ENCODE measurements at regions not wholly inside any gene's neighbourhood (a gene's known extent, or its start where the extent isn't known, plus 50 kb on each side); places are given as distances from the start of the nearest gene placed in this dataset.

DNA sequence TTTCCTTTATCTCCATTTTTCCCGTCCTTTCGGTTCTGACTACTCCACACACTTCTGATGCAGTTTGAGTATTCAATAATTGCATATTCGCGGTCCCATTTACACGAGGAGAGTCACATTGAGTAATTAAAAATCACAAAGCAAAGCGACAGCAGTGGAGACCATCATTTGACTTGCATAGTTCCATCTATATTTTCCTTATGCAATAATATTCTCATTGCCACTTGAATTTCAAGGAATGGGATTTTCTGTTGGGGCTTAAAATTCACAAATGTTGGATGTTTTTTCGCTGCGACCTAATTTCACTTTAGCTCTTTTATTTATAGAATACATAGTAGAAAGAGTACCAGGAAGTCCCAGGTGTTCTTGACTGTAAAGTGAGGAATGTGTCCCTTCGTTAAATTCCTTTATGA is 186.8 kb downstream of the ZEB2 start:
- Mint-ChIP-seq H3K27ac (peak overlapping the region; percentile 82 to 94 (median 90)), H3K36me3 (peaks cover 0 to 4% (median 0%) of the 10 kb centered on the region in 3 donors), H3K4me1 (peaks cover 38 to 43% of the 10 kb centered on the region in 2 donors), H3K27me3 (ENCODE audit: low read depth in 3 of 3) (peaks cover 7 to 16% (median 11%) of the 10 kb centered on the region in 3 donors), H3K9me3 (no peaks in the 10 kb centered on the region), H3K4me3 (peak overlapping the region; percentile 85 to 97 (median 92))
- no peak for DNase-seq

DNA sequence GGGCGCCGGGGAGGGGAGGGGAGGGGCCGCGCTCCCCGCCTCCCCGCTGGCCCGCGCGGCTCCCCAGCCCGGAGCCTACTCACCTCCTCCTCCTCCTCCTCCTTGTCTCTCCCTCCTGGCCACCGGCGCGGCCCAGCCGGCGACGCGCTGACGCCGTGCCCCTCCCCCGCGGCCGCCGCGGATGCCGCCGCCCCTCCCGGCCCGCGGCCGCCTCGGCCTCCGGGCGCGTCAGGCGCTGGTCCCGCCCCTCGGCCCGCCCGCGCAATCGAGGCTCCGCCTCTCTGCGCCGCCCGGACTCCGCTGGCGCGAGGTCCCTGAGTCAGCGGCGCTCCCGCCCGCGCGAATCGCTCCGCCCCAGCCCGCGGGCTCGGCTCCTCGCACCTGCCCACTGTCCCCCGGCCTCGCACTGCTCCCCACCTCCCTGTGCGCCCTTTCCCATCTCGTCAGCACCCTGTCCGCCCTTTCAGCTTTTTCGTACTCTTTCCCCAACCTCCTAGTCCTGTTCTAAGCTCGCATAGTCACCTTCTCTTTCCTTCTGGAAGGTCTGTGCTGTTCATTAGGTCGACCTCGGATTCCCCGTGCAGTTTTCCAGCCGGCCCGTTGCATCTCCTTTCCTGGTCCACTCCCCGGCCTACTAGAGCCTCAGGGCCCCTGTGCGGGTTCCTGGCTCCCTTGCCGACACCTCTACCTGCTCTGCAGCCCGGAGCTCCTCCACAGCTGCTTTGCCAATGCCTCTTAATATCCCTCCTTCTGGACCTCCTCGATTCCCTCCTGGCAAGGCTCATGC is 187.4 kb downstream of the ZEB2 start:
- peak overlapping the region; percentile 87 to 94 (median 90) for H3K27ac Mint-ChIP-seq
- H3K4me1 Mint-ChIP-seq = peaks cover 39 to 44% of the 10 kb centered on the region in 2 donors
- H3K9me3 Mint-ChIP-seq = no peaks in the 10 kb centered on the region
- DNase-seq = peak; percentile 89 to 94 (median 93)
- peaks cover 7 to 16% (median 11%) of the 10 kb centered on the region in 3 donors for H3K27me3 Mint-ChIP-seq (ENCODE audit: low read depth in 3 of 3)
- peak overlapping the region; percentile 85 to 97 (median 92) for H3K4me3 Mint-ChIP-seq
- peaks cover 0 to 4% (median 0%) of the 10 kb centered on the region in 3 donors for H3K36me3 Mint-ChIP-seq

GRCh38 chr2:144331674-144332355 is 188.1 kb downstream of the ZEB2 start:
- H3K4me3 Mint-ChIP-seq = peak overlapping the region; percentile 85 to 96 (median 91)
- peaks cover 7 to 16% (median 11%) of the 10 kb centered on the region in 3 donors for H3K27me3 Mint-ChIP-seq (ENCODE audit: low read depth in 3 of 3)
- peaks cover 44 to 51% of the 10 kb centered on the region in 2 donors for H3K4me1 Mint-ChIP-seq
- no peak for DNase-seq
- H3K9me3 Mint-ChIP-seq = no peaks in the 10 kb centered on the region
- H3K36me3 Mint-ChIP-seq = peaks cover 0 to 4% (median 0%) of the 10 kb centered on the region in 3 donors
- H3K27ac Mint-ChIP-seq = peak overlapping the region; percentile 90 to 95 (median 94)

GRCh38 chr2:144330951-144331673 is 188.8 kb downstream of the ZEB2 start:
- H3K27ac Mint-ChIP-seq = peak overlapping the region; percentile 90 to 95 (median 94)

DNA sequence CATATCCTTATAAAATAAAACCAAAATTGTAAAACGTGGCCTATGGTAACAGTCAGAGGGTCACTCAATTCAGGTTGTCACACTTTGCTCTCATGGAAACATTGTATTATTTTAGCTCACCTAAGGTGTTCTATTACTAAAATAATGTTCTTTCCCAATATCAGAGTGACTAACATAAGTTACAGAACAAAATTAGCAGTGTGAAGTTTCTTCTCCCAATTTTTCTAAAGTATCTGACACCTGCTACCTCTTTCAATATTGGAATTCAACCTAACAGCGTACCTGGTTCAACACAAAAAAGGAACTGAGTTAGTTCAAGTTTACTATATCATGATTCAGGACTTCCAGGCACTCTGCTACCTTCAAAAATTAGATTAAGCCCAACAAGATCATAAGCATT is 190.4 kb downstream of the ZEB2 start:
- peak overlapping the region in 3 of 6 donors; percentile 18 to 62 (median 58) for H3K27ac Mint-ChIP-seq
- peak overlapping the region in 2 of 5 donors; percentile 58 for H3K4me3 Mint-ChIP-seq
- peaks cover 0 to 4% (median 0%) of the 10 kb centered on the region in 3 donors for H3K36me3 Mint-ChIP-seq
- peaks cover 60 to 72% of the 10 kb centered on the region in 2 donors for H3K4me1 Mint-ChIP-seq
- no peak for DNase-seq
- H3K9me3 Mint-ChIP-seq = no peaks in the 10 kb centered on the region
- peaks cover 7 to 22% (median 16%) of the 10 kb centered on the region in 3 donors for H3K27me3 Mint-ChIP-seq (ENCODE audit: low read depth in 3 of 3)

More at GRCh38 chr2:144330951-144331673, 188.8 kb downstream of the ZEB2 start:
- Mint-ChIP-seq H3K4me3 (peak overlapping the region; percentile 85 to 96 (median 91)), H3K9me3 (no peaks in the 10 kb centered on the region), H3K27me3 (ENCODE audit: low read depth in 3 of 3) (peaks cover 7 to 16% (median 11%) of the 10 kb centered on the region in 3 donors), H3K36me3 (peaks cover 0 to 4% (median 0%) of the 10 kb centered on the region in 3 donors), H3K4me1 (peaks cover 46 to 57% of the 10 kb centered on the region in 2 donors)
- DNase-seq = peak in 1 of 3 donors; percentile 15

- peaks cover 65 to 77% of the 10 kb centered on the region in 2 donors for H3K4me1 Mint-ChIP-seq
- no peaks in the 10 kb centered on the region for H3K9me3 Mint-ChIP-seq
- H3K36me3 Mint-ChIP-seq = peaks cover 0 to 4% (median 0%) of the 10 kb centered on the region in 3 donors
- peak overlapping the region in 4 of 6 donors; percentile 24 to 80 (median 66) for H3K27ac Mint-ChIP-seq
- DNase-seq = peak in 2 of 3 donors; percentile 42 to 45
- peak overlapping the region; percentile 37 to 73 (median 46) for H3K4me3 Mint-ChIP-seq
- peaks cover 7 to 23% (median 19%) of the 10 kb centered on the region in 3 donors for H3K27me3 Mint-ChIP-seq (ENCODE audit: low read depth in 3 of 3)
These were observed 191.0 kb downstream of the ZEB2 start for GRCh38 chr2:144328938-144329337.

- Mint-ChIP-seq H3K4me1 (peaks cover 61 to 76% of the 10 kb centered on the region in 2 donors), H3K4me3 (peak overlapping the region in 1 of 5 donors; percentile 2), H3K36me3 (peaks cover 0 to 8% (median 0%) of the 10 kb centered on the region in 3 donors), H3K27ac (peak overlapping the region in 5 of 6 donors; percentile 4 to 67 (median 16)), H3K9me3 (no peaks in the 10 kb centered on the region), H3K27me3 (ENCODE audit: low read depth in 3 of 3) (peaks cover 2 to 15% (median 13%) of the 10 kb centered on the region in 3 donors)
- DNase-seq = no peak
These were observed 193.1 kb downstream of the ZEB2 start for GRCh38 chr2:144326825-144327224.

DNA sequence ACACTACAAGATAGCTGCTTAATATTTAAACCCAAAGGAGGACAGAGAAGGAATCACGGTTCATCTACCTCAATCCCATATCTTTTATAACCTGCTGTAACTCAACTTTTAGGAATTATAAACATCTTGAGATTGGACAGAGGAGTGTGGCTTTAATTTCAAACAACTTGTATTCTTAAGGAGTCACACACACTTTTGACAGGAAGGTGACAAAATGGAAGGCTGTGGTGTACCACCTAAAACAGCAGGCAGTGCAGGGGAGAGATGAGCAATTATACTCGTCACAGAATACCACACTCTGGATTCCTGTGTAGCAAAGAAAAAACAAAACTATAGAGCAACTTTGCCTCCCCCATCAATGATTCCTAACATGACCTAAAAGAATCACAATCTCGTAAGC is 194.8 kb downstream of the ZEB2 start:
- peak overlapping the region; percentile 91 to 96 (median 94) for H3K27ac Mint-ChIP-seq
- H3K36me3 Mint-ChIP-seq = peaks cover 0 to 8% (median 0%) of the 10 kb centered on the region in 3 donors
- peaks cover 61 to 77% of the 10 kb centered on the region in 2 donors for H3K4me1 Mint-ChIP-seq
- H3K9me3 Mint-ChIP-seq = no peaks in the 10 kb centered on the region
- peaks cover 0 to 8% (median 7%) of the 10 kb centered on the region in 3 donors for H3K27me3 Mint-ChIP-seq (ENCODE audit: low read depth in 3 of 3)
- peak; percentile 75 to 84 (median 81) for DNase-seq
- H3K4me3 Mint-ChIP-seq = peak overlapping the region; percentile 30 to 71 (median 69)

- peak overlapping the region; percentile 91 to 96 (median 94) for H3K27ac Mint-ChIP-seq
- no peaks in the 10 kb centered on the region for H3K9me3 Mint-ChIP-seq
- H3K4me3 Mint-ChIP-seq = peak overlapping the region; percentile 30 to 71 (median 69)
- DNase-seq = peak; percentile 49 to 62 (median 53)
- peaks cover 55 to 74% of the 10 kb centered on the region in 2 donors for H3K4me1 Mint-ChIP-seq
- H3K27me3 Mint-ChIP-seq (ENCODE audit: low read depth in 3 of 3) = peaks cover 0 to 8% (median 7%) of the 10 kb centered on the region in 3 donors
- H3K36me3 Mint-ChIP-seq = peaks cover 0 to 8% (median 0%) of the 10 kb centered on the region in 3 donors
These were observed 195.4 kb downstream of the ZEB2 start for GRCh38 chr2:144324446-144325045.

DNA sequence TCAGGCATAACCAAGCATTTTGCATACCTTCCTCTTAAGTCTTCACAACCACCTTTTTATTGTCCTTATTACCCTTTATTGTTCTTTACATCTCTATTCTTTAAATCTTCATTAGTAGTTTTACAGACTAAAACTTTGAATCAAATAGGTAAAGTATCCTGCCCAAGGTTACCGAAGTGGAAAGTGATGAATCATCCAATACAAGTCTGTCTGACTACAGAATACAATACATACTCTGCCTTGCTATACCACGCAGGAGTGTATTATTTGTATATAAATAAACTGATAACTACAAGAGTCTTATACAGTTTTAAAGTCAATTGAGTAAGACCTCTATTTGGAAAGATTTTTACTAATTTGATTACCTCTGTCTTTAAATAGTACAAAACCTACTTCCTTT is 196.0 kb downstream of the ZEB2 start:
- DNase-seq = no peak
- Mint-ChIP-seq H3K36me3 (peaks cover 0 to 8% (median 0%) of the 10 kb centered on the region in 3 donors), H3K27ac (peak overlapping the region; percentile 91 to 96 (median 94)), H3K9me3 (no peaks in the 10 kb centered on the region), H3K4me3 (peak overlapping the region in 4 of 5 donors; percentile 43 to 71 (median 56)), H3K27me3 (ENCODE audit: low read depth in 3 of 3) (peaks cover 0 to 8% (median 7%) of the 10 kb centered on the region in 3 donors), H3K4me1 (peaks cover 51 to 68% of the 10 kb centered on the region in 2 donors)

DNA sequence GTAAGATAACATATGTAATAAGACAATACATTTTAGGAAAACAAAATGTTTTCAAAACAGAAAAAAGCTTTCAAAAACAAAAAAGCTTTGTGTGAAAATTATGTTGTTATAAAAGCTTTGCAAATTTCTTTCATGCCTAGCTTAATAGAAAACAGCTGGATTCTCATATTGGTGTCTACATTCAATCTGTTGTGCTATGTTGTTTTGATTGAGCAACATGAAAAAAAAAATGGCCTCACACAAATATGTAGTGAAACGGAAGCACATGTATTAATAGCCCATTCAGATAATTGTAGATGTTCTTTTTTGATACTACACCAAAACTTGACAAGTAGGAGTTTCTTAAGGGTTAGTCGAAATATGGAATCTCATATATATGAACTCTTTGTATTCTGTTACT is 197.5 kb downstream of the ZEB2 start:
- peak overlapping the region in 3 of 6 donors; percentile 26 to 54 (median 27) for H3K27ac Mint-ChIP-seq
- H3K27me3 Mint-ChIP-seq (ENCODE audit: low read depth in 3 of 3) = peaks cover 0 to 8% (median 7%) of the 10 kb centered on the region in 3 donors
- H3K4me1 Mint-ChIP-seq = peaks cover 41 to 57% of the 10 kb centered on the region in 2 donors
- no peaks in the 10 kb centered on the region for H3K9me3 Mint-ChIP-seq
- no peak overlapping the region for H3K4me3 Mint-ChIP-seq
- no peak for DNase-seq
- peaks cover 0 to 4% (median 0%) of the 10 kb centered on the region in 3 donors for H3K36me3 Mint-ChIP-seq

- peaks cover 32 to 41% of the 10 kb centered on the region in 2 donors for H3K4me1 Mint-ChIP-seq
- H3K27me3 Mint-ChIP-seq (ENCODE audit: low read depth in 3 of 3) = peaks cover 0 to 9% (median 6%) of the 10 kb centered on the region in 3 donors
- H3K4me3 Mint-ChIP-seq = peak overlapping the region; percentile 30 to 73 (median 47)
- no peaks in the 10 kb centered on the region for H3K9me3 Mint-ChIP-seq
- H3K27ac Mint-ChIP-seq = peak overlapping the region; percentile 79 to 93 (median 87)
- H3K36me3 Mint-ChIP-seq = peaks cover 0 to 12% (median 0%) of the 10 kb centered on the region in 3 donors
- DNase-seq = peak; percentile 56 to 57 (median 56)
These were observed 199.4 kb downstream of the ZEB2 start for GRCh38 chr2:144320491-144320890.
